Hypothalamus (tissue), 51 donors: ENCODE measurements at regions not wholly inside any gene's neighbourhood (a gene's known extent, or its start where the extent isn't known, plus 50 kb on each side); places are given as distances from the start of the nearest gene placed in this dataset.

Experiments used
- DNase-seq, 51 donors: peaks; one replicate each; lab custom pipeline; 2025; lab: John Stamatoyannopoulos, UW

- no peak for DNase-seq
Observed at GRCh38 chr18:60552948-60553347, 180.4 kb upstream of the MC4R start.

- DNase-seq, result no peak
Observed at GRCh38 chr18:60554967-60555366, 182.4 kb upstream of the MC4R start.

DNA sequence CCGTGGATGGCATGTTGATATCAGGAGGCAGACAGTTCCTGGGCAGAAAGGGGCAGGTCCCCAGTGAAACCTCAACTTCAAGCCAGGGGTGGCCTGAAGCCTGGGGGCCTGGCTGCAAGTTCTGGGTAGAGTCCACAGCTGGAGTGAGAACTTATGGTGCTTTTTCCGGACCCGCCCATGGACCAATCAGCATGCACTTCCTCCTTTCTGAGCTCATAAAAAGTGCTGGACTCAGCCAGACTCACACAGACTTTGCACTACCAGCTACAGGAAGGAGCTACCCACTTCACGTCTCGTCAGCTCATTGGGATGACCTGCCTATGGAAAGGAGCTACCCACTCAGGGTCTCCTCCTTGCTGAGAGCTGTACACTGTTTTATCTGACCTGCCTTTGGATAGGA is 183.1 kb upstream of the MC4R start:
- no peak for DNase-seq

DNA sequence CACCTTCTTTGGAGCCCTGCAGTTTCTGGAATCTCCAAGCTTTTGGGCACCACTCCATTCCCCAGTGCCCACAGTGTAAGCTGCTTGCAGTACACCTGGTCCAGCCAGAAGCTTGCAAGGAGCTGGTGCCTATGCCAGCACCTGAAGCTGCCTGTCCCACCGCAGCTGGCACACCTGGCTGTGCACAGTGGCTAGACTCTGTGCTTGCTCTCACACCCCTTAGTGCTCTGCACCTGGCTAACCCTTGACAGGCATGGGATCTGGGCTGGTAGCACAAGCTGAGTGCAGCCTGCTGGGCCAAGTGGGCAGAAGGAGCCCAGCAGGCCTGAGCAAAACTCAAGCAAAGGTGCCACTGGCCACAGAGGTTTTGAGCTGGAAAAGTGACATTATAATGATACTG is 183.8 kb upstream of the MC4R start:
- no peak for DNase-seq

GRCh38 chr18:60560071-60560470 is 187.5 kb upstream of the MC4R start:
- DNase-seq, result no peak

- DNase-seq, result no peak
Observed at GRCh38 chr18:60563082-60563481, 190.5 kb upstream of the MC4R start.

GRCh38 chr18:60568220-60568619 is 195.6 kb upstream of the MC4R start:
- DNase-seq, result no peak

- DNase-seq, result no peak
Observed at GRCh38 chr18:60570172-60570571, 197.6 kb upstream of the MC4R start.

GRCh38 chr18:60577457-60577856 is 204.9 kb upstream of the MC4R start:
- DNase-seq, result no peak

GRCh38 chr18:60585670-60586069 is 213.1 kb upstream of the MC4R start:
- DNase-seq, result no peak

DNA sequence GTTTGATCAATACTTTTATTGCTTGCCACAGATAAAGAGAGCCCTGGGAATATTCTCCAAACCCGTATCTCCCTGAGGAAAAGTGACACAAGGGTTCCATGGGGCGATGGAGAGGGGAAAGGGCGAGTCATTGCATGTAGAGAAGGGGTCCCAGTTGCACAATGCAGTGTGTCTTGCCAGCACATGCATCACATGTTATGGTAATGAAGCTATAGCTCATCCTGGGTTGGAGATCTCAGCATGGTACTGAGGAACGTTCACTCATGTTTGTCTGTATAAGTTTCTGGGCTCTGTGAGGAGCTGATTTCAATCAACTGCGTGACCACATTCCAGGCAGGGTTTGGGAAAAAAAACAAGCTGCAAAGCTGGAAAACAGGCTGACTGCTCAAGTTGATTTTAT is 220.7 kb upstream of the MC4R start:
- DNase-seq, result no peak

DNA sequence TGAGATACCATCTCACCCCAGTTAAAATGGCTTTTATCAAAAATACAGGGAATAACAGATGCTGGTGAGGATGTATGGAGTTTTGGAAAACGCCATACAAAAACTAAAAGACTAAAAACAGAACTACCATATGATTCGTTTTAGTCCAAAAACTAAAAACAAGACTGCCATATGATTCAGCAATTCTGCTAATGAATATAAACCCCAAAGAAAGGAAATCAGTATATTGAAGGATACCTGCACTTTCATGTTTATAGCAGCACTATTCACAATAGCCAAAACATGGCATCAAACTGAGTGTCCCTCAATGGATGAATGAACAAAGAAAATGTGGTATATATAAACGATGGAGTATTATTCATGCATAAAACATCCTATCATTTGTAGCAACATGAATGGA is 224.4 kb upstream of the MC4R start:
- no peak for DNase-seq

- no peak for DNase-seq
Observed at GRCh38 chr18:60599267-60599666, 226.7 kb upstream of the MC4R start.

GRCh38 chr18:60599995-60600394 is 227.4 kb upstream of the MC4R start:
- no peak for DNase-seq

DNA sequence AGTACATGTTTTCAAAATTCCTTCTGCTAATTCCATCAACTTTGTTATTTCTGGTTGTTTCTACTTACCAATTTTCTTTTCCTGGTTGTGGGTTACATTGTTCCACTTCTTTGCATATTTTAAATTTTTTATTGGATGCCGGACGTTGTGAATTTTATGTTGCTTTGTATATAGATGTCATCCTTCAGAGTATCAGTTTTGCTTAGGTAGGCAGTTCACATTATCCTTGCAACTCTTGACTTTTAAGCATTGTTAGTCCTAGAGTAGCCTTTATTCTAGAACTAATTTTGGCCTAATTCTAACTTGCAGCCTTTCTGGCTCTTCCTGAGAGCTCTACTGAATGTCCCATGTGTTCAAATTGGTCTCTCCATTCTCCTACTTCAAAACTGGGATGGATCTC is 228.7 kb upstream of the MC4R start:
- no peak for DNase-seq

DNA sequence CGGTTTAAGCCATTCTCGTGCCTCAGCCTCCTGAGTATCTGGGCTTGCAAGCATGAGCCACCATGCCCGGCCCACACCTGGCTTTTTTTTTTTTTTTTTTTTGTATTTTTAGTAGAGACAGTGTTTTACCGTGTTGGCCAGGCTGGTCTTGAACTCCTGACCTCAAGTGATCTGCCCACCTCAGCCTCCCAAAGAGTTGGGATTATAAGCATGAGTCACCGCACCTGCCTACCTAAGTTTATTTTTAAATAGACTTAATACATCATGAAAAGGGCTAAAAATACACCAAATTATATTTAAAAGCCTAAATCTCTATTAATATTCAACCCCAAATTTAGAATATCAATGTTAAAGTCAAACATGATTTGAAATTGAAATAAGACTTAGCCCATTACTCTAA is 250.8 kb upstream of the MC4R start:
- DNase-seq, result no peak

DNA sequence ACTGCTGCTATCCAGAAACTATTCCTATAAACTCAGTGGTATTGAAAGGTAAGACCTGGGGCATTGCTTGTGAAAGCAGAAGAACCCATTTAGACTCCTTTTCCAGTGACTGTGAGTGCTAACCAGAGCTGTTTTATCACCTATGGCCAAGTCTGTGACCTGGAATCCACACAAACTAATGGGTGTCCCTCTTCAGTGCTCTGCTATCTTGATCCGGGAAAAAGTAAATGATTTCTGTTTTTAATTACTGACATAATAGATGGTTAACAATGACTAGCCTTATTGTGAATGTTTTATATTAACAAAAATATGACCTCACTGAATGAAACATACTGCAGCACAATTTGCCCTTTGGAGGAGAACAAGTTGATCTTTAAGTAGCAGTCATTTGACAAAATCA is 251.6 kb upstream of the MC4R start:
- peak in 1 of 51 donors; percentile 3 for DNase-seq

GRCh38 chr18:60639836-60640235 is 267.3 kb upstream of the MC4R start:
- no peak for DNase-seq

DNA sequence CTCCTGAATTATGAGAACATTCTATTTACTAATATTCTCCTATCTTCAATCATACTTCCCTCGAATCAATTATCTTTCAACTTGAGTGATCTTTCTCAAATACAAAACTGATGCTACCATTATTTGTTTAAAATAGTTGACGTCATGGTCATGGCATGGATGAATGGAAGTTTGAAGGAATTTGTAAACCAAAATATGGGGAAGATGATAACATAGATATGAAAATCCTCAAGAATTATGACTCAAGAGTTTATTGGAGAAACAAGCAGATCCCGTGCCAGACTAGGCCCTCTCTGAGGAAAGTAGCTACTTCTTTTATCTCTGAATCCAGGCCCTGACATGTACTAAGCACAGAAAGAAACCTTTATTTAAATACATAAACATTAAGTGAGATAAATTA is 270.4 kb upstream of the MC4R start:
- no peak for DNase-seq

DNA sequence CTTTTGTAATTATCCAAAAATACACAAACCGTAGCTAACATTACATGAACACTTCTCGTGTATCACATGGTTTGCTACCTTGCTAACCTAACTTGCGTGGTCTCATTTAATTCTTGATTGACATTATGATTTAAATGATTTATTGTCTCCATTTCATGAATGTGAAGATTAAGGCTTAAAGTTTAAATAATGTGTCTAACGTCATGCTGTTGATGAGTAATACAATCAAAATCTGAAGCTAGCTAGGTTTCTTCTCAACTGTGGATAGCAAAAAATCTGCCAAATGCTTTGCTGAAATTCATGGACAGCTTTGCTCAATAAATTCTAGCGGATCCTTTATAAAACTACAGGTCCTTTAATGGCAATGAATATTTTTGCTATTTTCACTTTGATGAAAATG is 274.1 kb upstream of the MC4R start:
- no peak for DNase-seq

GRCh38 chr18:60649107-60649506 is 276.5 kb upstream of the MC4R start:
- DNase-seq, result peak in 3 of 51 donors; percentile 5 to 22 (median 9)

- peak in 6 of 51 donors; percentile 2 to 31 (median 12) for DNase-seq
Observed at GRCh38 chr18:60649842-60650536, 277.4 kb upstream of the MC4R start.

- no peak for DNase-seq
Observed at GRCh38 chr18:60654298-60654697, 281.7 kb upstream of the MC4R start.
